ENCODE measurements at regions not wholly inside any gene's neighbourhood (a gene's known extent, or its start where the extent isn't known, plus 50 kb on each side); places are given as distances from the start of the nearest gene placed in this dataset.

- TF ChIP-seq POLR2A (IDR thresholded peaks at IDR 0.05; ENCODE audit: extremely low read depth, insufficient read length) (no peak), MYC (IDR thresholded peaks at IDR 0.05; ENCODE audit: low read depth, low read length) (no peak)
- TF ChIP-seq, protein P1, sequence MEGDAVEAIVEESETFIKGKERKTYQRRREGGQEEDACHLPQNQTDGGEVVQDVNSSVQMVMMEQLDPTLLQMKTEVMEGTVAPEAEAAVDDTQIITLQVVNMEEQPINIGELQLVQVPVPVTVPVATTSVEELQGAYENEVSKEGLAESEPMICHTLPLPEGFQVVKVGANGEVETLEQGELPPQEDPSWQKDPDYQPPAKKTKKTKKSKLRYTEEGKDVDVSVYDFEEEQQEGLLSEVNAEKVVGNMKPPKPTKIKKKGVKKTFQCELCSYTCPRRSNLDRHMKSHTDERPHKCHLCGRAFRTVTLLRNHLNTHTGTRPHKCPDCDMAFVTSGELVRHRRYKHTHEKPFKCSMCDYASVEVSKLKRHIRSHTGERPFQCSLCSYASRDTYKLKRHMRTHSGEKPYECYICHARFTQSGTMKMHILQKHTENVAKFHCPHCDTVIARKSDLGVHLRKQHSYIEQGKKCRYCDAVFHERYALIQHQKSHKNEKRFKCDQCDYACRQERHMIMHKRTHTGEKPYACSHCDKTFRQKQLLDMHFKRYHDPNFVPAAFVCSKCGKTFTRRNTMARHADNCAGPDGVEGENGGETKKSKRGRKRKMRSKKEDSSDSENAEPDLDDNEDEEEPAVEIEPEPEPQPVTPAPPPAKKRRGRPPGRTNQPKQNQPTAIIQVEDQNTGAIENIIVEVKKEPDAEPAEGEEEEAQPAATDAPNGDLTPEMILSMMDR (IDR thresholded peaks at IDR 0.05; ENCODE audit: low read depth, low read length): no peak
These were observed 164.4 kb upstream of the FOXD4L5 start for GRCh38 chr9:65449423-65449822.

All from NB4 (cell line).